Spleen (tissue), 11 donors: ENCODE measurements at regions not wholly inside any gene's neighbourhood (a gene's known extent, or its start where the extent isn't known, plus 50 kb on each side); places are given as distances from the start of the nearest gene placed in this dataset.

Experiments used
- DNase-seq: peaks from one replicate; pipeline ENCODE4 v3.0.0-alpha.2; 2020
- H3K27ac ChIP-seq, 8 donors: fragments of 200-600 bp; sonication (generic) in 7 of 8; 1 replicate in 4 of 8; 2 replicates in 4 of 8; pipeline versions ENCODE4 v1.5.0 to v1.8.0; 2016 to 2021; ENCODE audit warnings: inconsistent platforms in 4 of 8, mild to moderate bottlenecking in 4 of 8, moderate library complexity in 1 of 8
- H3K27me3 ChIP-seq, 7 donors: fragments of 200-600 bp; sonication (generic) in 6 of 7; replicated peaks in 1 of 7; 1 replicate in 4 of 7; 2 replicates in 3 of 7; pipeline versions ENCODE4 v1.5.0 to v1.8.0; 2016 to 2021; ENCODE audit warnings: inconsistent platforms in 3 of 7, mild to moderate bottlenecking in 1 of 7
- H3K36me3 ChIP-seq, 6 donors: fragments of 200-600 bp; sonication (generic) in 5 of 6; 1 replicate in 4 of 6; 2 replicates in 2 of 6; pipeline versions ENCODE4 v1.5.0 to v1.8.0; 2016 to 2021; ENCODE audit warnings: inconsistent platforms in 2 of 6
- H3K4me1 ChIP-seq, 6 donors: fragments of 200-600 bp; sonication (generic) in 5 of 6; 1 replicate in 3 of 6; 2 replicates in 3 of 6; pipeline versions ENCODE4 v1.5.0 to v1.8.0; 2016 to 2021; ENCODE audit warnings: inconsistent platforms in 3 of 6
- H3K4me3 ChIP-seq, 8 donors: fragments of 200-600 bp; sonication (generic) in 7 of 8; 1 replicate in 4 of 8; 2 replicates in 4 of 8; pipeline versions ENCODE4 v1.5.0 to v1.8.0; 2016 to 2021; ENCODE audit warnings: inconsistent platforms in 4 of 8, mild to moderate bottlenecking in 4 of 8, moderate library complexity in 2 of 8
- H3K9me3 ChIP-seq, 8 donors: fragments of 200-600 bp; sonication (generic) in 7 of 8; 1 replicate in 4 of 8; 2 replicates in 4 of 8; pipeline versions ENCODE4 v1.5.0 to v1.8.0; 2016 to 2021; ENCODE audit warnings: inconsistent platforms in 4 of 8
- POLR2A ChIP-seq, 3 donors: fragments of 450-650 bp; IDR thresholded peaks; one replicate each; pipeline ENCODE4 v1.5.1; 2017; ENCODE audit warnings: antibody characterized with exemption in 3 of 3, mild to moderate bottlenecking in 1 of 3
- POLR2AphosphoS5 ChIP-seq, 3 donors: sonication (generic); formaldehyde crosslinking; IDR thresholded peaks; one replicate each; pipeline ENCODE4 v1.5.1; 2017; ENCODE audit warnings: antibody characterized with exemption in 3 of 3
- WGBS, 5 donors: extraction: QIAGEN DNeasy Blood & Tissue Kit in 3 of 5; methylation state at CpG; one replicate each; pipeline versions ENCODE4 v1.1.5 to v1.1.7; 2013 to 2018; 5-methylcytosine and 5-hydroxymethylcytosine counted together
- intact Hi-C: fragments of 100-400 bp; cut with DNase I; formaldehyde crosslinking; loops from one replicate; pipeline ENCODE4 v1.15.0; 2023; ENCODE audit warnings: low total_unique reads
- TF ChIP-seq, protein P1 (sequence below), 11 experiments: fragments of 200-600 bp in 7 of 11; fragments of 450-650 bp in 4 of 11; sonication (generic) in 4 of 11; IDR thresholded peaks in 8 of 11; conservative IDR thresholded peaks in 3 of 11; 1 replicate in 7 of 11; 2 replicates in 4 of 11; pipeline versions ENCODE4 v1.4.0 to v1.8.0; 2016 to 2021; ENCODE audit warnings: antibody characterized with exemption in 11 of 11, inconsistent platforms in 4 of 11, mild to moderate bottlenecking in 1 of 11
- donor health status: healthy with polysubstance abuse.
- donor health status: DM: no; HTN: no; CAD: no; lungs with moderate emphysema.
- donor health status: DM: no; HTN: no; CAD: no.
- donor health status: Bipolar disorder and iron deficiency.
- donor health status: healthy.
- donor health status: DM: no; HTN: no; CAD: no.
- donor health status: DM: yes; HTN: yes; CAD: no.

DNA sequence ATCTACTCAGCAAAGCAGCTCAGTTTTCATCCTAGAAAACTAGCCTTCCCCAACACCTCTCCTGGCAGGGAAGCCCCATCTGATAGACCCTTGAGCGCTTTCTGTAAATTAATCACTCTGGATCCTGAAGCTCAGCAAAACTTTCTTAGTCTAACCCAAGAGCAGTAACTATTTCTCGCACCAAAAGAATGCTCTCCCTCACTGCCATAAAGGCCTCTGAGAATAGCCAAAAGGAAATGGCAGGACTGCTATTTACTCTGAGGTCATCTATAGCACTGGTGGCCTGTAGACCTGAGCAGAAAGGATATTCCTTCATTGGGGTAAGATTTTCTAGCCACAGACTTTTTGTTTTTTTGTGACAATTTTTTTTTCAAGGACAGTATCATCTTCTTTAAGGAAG is 345.8 kb upstream of the ADAMTS9 start:
- H3K9me3 ChIP-seq = peaks cover 0 to 12% (median 0%) of the 10 kb centered on the region in 8 donors
- no peaks in the 10 kb centered on the region for H3K27me3 ChIP-seq
- 70 to 99% (median 93%) methylated on average over 2 of the region's 2 CpGs for WGBS, 5 donors
- TF ChIP-seq, protein P1, sequence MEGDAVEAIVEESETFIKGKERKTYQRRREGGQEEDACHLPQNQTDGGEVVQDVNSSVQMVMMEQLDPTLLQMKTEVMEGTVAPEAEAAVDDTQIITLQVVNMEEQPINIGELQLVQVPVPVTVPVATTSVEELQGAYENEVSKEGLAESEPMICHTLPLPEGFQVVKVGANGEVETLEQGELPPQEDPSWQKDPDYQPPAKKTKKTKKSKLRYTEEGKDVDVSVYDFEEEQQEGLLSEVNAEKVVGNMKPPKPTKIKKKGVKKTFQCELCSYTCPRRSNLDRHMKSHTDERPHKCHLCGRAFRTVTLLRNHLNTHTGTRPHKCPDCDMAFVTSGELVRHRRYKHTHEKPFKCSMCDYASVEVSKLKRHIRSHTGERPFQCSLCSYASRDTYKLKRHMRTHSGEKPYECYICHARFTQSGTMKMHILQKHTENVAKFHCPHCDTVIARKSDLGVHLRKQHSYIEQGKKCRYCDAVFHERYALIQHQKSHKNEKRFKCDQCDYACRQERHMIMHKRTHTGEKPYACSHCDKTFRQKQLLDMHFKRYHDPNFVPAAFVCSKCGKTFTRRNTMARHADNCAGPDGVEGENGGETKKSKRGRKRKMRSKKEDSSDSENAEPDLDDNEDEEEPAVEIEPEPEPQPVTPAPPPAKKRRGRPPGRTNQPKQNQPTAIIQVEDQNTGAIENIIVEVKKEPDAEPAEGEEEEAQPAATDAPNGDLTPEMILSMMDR (IDR thresholded peaks at IDR 0.05 in 8 of 11, conservative IDR thresholded peaks at IDR 0.05 in 3 of 11) = no peak
- no peak for TF ChIP-seq POLR2AphosphoS5 (IDR thresholded peaks at IDR 0.05)
- no peak for TF ChIP-seq POLR2A (IDR thresholded peaks at IDR 0.05)
- no peak for DNase-seq
- H3K27ac ChIP-seq = no peak overlapping the region
- H3K4me3 ChIP-seq = no peak overlapping the region
- intact Hi-C loops = no loop called here
- no peaks in the 10 kb centered on the region for H3K36me3 ChIP-seq
- H3K4me1 ChIP-seq = no peaks in the 10 kb centered on the region

DNA sequence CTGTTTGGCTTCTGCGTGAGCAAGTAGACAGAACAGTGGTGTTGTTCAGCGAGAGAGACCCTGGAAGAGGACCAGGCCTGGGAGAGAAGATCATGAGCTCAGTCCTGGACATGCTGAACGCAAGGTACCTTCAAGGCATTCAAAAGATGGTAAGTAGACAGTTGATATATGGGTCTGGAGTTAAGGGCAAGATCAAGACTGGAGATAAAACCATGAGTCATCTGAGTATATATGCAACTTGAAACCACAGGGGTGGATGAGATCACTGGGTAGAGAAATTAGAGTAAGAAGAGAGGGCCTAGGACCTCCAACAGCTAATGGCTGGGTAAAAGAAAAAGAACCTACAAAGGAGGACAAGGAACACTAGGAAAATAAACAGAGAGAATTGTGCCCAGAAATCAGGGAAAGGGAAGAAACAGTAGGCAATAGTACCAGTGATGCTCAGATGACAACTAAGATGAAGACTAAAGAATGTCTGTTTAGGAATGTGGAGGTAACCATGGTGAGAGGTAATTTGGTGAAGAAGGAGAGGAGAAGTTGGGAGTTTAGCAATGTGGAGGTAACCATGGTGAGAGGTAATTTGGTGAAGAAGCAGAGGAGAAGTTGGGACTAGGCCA is 343.2 kb upstream of the ADAMTS9 start:
- Histone ChIP-seq H3K4me1 (no peaks in the 10 kb centered on the region), H3K36me3 (no peaks in the 10 kb centered on the region), H3K4me3 (no peak overlapping the region), H3K27ac (no peak overlapping the region), H3K9me3 (peaks cover 0 to 16% (median 3%) of the 10 kb centered on the region in 8 donors), H3K27me3 (no peaks in the 10 kb centered on the region)
- WGBS, 5 donors = 80 to 85% (median 84%) methylated on average over 3 of the region's 3 CpGs
- DNase-seq = no peak
- intact Hi-C loops = no loop called here
- TF ChIP-seq, protein P1 (IDR thresholded peaks at IDR 0.05 in 8 of 11, conservative IDR thresholded peaks at IDR 0.05 in 3 of 11) = no peak
- TF ChIP-seq POLR2A (IDR thresholded peaks at IDR 0.05) = no peak
- TF ChIP-seq POLR2AphosphoS5 (IDR thresholded peaks at IDR 0.05) = no peak

DNA sequence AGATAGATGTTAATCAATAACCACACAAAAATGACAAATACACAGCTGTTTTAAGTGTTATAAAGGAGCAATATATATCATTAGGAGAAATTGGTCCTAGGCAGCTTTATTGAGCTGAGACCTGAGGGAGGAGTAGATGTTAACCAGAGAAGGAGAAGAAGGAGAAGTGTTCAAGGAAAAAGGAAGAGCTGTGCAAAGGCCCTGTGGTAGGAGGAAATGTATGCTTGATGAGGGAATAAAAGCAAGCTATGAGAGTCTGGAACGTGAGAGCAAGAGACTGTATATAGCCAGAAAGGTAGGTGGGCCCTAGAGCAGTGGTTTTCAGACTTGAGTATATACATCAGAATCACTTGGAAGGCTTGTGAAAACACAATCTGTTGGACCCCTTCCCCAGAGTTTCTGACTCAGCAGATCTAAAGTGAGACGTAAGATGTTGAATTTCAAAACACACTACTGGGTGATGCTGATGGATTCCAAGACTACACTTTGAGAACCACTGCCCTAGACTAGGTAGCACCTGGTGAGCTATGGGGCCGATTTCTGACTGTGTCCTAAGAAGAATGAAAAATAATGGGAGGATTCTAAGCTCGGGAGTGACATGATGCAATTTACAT is 342.3 kb upstream of the ADAMTS9 start:
- H3K36me3 ChIP-seq = no peaks in the 10 kb centered on the region
- WGBS, 5 donors = 74 to 87% (median 78%) methylated on average over 4 of the region's 4 CpGs
- no peak for DNase-seq
- H3K4me3 ChIP-seq = no peak overlapping the region
- H3K27me3 ChIP-seq = no peaks in the 10 kb centered on the region
- no peaks in the 10 kb centered on the region for H3K4me1 ChIP-seq
- intact Hi-C loops = no loop called here
- TF ChIP-seq POLR2AphosphoS5 (IDR thresholded peaks at IDR 0.05) = no peak
- no peak for TF ChIP-seq POLR2A (IDR thresholded peaks at IDR 0.05)
- TF ChIP-seq, protein P1 (IDR thresholded peaks at IDR 0.05 in 8 of 11, conservative IDR thresholded peaks at IDR 0.05 in 3 of 11) = no peak
- no peak overlapping the region for H3K27ac ChIP-seq
- peaks cover 0 to 18% (median 3%) of the 10 kb centered on the region in 8 donors for H3K9me3 ChIP-seq

DNA sequence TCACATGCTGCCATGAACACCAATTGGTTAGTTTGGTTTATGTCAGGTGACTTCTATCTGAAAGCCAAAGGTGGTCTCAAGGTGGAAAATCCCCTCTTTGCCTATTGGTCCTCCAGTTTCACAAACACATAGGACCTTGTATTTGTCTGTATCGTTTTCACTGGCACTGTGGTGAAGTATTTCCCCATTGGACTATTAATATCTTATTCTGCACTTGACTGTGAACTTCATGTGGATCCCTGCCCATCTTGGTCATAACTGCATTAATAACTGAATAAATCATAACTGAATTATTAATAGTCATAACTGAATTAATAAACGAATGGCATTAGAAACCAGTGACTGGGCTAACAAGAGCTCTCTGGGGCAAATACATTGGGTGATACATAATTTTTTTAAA is 341.3 kb upstream of the ADAMTS9 start:
- Histone ChIP-seq H3K27ac (no peak overlapping the region), H3K4me3 (no peak overlapping the region), H3K36me3 (no peaks in the 10 kb centered on the region), H3K4me1 (no peaks in the 10 kb centered on the region), H3K27me3 (no peaks in the 10 kb centered on the region), H3K9me3 (peaks cover 0 to 18% (median 3%) of the 10 kb centered on the region in 8 donors)
- intact Hi-C loops = no loop called here
- DNase-seq = no peak
- 78 to 94% (median 82%) methylated on average over 2 of the region's 2 CpGs for WGBS, 5 donors
- TF ChIP-seq, protein P1 (IDR thresholded peaks at IDR 0.05 in 8 of 11, conservative IDR thresholded peaks at IDR 0.05 in 3 of 11) = no peak
- TF ChIP-seq POLR2A (IDR thresholded peaks at IDR 0.05) (no peak), POLR2AphosphoS5 (IDR thresholded peaks at IDR 0.05) (no peak)
